NCI-H748 (cell line): ENCODE measurements at regions not wholly inside any gene's neighbourhood (a gene's known extent, or its start where the extent isn't known, plus 50 kb on each side); places are given as distances from the start of the nearest gene placed in this dataset.
A peak's percentile ranks its signal among the peaks of the same experiment; 100 is the strongest.

Source experiments
- DNase-seq: peaks from one replicate; lab custom pipeline; 2025; ENCODE audit not compliant: unreplicated experiment; lab: John Stamatoyannopoulos, UW

DNA sequence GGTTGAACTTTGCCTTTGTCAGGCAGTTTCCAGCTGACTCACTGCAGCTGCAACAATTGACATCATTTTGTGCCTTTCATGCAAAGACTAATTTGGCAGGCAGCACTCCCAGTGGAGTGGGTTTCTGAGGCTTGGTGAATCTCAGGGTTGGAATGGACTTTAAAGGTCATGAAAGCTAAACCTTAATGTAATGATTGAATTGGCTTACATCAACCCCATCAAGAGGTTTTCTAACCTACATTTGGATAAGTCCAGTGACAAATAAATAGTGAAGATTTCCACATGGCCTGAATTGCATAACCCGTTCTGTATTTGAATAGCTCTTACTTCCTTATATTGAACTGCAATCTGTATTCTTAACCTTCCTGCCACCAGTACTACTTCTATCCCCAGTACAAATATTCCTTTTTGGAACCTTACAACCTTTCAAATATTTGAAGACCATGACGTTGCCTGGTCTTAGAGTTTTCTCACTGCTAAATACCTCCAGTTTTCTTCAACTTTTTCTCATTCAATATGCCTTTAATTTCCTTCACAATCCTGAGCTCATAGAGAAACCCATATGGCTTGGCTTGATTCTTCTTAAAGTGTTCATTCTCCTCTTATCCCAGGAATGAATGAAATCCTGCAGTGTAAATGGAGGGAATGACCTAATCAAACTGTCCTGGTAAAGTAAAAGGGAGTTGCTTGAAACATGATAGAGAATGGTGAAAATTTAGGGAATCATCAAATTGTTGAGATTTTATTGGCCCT lies 168.1 kb upstream of the NOVA1 start:
- peak; percentile 4 for DNase-seq

GRCh38 chr14:26766726-26767125 lies 168.9 kb upstream of the NOVA1 start:
- no peak for DNase-seq

DNA sequence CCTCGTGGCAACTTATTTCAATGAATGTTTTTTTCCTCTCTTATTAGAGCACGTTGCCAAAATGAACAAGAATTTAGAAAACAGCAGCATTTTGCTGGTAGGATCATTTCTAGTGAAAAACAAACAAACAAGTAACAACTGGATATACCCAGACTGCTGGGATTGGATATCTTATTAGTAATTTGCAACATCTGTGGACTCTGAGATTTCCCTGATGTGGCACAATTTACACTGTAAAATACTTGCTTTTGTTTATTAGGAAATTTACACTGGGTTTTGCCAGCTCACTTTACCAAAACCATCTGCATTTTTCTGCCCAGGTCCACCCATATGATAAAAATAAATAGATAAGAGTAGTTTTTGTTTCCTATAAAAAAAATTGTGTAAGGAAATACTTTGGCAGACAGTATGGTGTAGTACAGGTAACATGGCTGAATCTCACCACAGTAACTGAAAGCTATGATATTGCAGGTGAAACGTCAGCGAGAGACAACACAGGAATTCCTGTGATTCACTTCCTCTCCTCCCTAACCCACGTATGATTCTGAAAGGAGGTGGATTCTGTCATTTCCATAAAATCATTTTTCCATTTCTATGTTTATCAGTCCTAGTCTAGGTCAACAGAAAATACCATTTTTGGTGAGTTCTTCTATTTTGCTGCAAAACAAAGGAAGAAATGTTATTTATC lies 176.2 kb upstream of the NOVA1 start:
- no peak for DNase-seq

DNA sequence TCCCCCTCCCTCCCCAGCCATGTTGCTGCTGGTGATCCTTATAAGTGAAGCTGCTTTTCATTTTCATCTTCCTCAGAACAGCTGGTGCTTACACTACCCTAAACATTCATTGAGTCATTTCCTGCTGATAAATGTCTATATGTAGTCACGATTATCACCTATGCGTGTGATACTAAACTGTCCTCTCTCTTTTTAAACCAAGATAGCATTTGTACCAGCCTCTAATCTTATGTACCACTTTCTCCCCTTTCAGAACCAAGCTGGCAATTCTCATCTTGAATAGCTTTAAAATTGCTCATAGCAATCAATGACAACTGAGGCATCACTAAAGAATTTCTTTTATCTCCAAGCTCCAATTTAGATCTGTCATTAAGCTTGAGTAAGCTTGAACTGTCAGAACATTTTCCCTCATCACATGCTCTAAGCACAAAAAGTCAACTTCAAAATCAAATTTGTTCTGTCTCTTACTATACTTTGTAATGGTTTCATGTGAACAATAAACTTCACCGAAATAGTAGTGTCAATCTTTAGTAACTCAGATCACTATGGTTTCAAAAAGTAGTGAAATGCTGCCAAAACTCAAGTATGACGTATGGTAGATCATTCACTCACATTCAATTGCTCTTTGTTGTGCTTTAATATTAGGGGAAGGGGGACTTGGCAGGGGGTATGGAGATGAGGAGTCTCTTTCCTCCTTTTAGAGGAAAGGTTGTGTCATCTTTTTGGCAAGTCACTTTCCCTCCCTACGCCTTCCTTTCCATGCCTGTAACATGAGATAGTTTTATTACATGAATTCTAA lies 178.1 kb upstream of the NOVA1 start:
- DNase-seq, result no peak

DNA sequence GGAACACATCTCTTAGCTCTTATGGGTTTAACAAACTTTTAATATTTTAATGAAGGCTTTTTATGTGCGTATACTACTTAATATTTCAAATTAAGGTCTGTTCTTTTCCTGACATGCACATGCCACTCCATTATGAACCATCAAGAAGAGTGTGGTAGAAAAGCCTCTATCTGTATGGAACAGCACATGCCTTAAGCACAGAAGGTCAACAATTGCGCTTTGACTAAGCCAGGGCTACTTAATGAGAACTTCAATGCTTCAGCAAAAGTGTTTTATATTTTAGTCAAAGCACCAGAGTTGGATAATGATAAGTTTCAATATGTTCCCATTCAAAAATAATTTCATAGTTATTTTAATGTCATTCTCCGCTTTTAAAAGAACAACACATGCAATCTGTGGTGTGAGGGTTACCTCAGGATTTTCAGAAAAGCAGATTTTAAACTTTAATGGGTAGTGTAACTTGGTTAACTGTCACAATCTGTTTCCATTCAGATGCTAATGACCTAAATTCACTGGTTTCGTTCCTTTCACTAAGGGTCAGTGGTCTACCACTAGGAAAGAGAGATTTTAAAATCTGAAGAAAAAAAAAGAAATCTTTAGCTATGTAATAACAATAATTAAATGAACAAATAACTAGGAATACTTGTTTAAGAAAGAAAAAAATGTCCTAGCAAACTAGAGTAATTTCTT lies 193.4 kb upstream of the NOVA1 start:
- DNase-seq, result no peak

DNA sequence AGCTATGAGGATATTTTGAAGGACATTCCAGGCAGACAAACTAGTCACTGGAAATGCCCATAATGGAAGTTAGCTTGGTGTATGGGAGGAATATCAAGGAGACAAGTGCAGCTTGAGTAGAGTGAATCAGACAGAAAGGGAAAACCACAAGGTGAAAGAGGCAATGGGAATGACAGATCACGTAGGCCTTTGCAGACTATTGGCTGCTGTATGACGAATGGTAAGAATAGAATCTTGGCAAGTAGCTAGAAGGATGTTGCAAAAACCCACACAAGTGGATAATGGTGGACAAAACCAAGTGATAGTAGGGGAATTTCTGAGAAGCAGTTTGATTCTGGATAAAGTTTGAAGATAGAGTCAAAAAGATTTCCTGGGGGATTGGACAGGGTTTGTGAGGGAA lies 196.9 kb upstream of the NOVA1 start:
- no peak for DNase-seq

DNA sequence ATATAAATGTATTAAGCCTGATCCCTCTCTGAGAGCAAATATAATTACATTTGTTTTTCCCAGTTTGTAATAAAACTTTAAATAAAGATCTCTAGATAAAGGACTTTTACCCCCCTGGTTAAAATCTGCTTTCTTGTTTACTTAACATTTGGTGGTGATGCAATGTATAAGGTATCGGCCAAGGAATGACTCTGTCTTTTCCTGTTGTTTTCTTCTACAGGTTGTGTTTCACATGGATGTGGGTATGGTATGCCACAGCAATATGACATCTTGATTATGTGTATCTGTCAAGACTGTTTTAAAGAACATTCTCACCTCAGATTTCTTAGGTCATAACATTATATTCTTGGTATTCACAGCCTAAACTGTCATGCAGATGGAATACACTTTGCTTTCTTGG lies 210.6 kb upstream of the NOVA1 start:
- no peak for DNase-seq

GRCh38 chr14:26810631-26811030 lies 212.8 kb upstream of the NOVA1 start:
- DNase-seq, result peak; percentile 59

DNA sequence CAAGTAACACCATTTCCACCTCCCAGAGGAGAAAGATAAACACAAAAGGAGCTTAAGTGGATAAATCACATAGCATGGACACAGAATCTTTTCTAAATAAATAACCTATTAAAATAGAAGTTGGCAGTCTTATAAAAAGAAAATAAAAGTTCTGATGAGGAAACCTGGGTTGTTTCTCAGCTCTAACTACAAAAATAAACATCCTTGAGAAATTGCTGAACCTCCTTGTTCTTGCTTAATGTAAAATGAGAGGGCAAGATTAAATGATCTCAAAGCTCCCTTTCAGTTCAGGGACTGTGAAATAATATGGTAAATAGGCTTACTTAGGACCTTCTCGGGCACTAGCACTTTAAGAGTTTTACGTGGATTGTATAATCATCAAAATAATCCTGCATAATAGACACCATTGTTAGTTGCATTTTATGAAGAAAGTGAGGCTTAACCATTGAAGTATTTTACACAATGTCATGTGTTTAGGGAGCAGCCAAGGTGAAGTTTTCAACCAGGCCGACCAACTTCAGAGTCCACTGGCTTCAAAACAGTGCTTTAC lies 214.0 kb upstream of the NOVA1 start:
- no peak for DNase-seq

DNA sequence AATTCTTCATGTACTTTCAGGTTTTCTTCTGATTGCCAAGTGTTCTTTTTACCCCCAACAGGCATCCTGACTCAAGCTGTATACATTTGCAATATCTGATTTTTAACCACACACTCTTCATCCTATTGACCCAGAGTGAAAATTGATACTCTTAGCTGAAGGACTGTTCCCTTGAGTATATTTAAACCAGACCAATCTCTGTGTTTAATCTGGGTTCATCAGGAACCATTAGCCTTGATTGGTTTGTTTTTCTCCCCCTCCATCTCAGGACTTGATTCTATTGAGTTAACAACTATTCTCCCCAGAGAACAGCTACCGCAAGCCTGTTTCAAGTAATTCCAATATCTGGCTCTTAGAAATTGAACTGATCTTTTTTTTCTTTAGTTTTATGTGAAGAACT lies 222.3 kb upstream of the NOVA1 start:
- DNase-seq, result peak; percentile 91

GRCh38 chr14:26820572-26820971 lies 222.7 kb upstream of the NOVA1 start:
- no peak for DNase-seq

DNA sequence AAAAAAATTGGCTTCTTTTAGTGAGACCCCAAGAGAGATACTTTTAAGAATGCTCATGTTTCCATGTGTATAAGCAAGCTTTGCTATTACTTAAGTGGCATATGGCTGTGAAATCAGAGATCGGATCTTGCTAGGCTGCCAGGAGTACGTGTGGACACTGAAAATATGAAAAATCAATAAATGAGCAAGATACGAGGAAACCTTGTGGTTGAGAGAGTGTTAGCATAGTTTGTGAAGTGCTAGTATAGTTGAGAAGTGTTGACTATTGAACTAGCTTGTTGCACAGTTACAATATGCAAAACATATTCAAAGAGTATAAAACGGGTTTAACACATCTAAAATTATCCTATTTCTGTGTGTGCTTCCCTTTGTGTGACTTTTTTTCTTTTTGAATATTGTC lies 230.9 kb upstream of the NOVA1 start:
- no peak for DNase-seq

GRCh38 chr14:26833621-26834176 lies 235.9 kb upstream of the NOVA1 start:
- no peak for DNase-seq

- no peak for DNase-seq
Measured at GRCh38 chr14:26835979-26836570, 238.2 kb upstream of the NOVA1 start.

DNA sequence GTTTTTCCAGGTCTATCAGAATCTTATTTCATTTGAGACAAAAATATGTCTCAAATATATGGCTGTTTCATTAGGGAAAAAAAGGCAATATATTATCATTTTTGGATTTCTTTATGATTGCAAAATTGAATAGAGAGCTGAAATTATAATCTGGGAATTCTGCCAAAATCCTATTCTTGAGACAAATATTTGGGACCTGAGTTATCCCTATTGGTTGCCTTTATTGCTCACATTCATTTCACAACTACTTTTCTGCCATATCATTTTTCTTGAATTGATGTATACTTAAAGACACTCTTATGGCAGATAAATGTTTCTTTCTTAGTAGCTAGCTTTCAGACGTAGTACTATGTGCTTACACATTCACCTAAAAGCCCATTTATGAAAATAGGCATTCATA lies 241.6 kb upstream of the NOVA1 start:
- DNase-seq, result no peak

GRCh38 chr14:26841326-26841725 lies 243.5 kb upstream of the NOVA1 start:
- no peak for DNase-seq

DNA sequence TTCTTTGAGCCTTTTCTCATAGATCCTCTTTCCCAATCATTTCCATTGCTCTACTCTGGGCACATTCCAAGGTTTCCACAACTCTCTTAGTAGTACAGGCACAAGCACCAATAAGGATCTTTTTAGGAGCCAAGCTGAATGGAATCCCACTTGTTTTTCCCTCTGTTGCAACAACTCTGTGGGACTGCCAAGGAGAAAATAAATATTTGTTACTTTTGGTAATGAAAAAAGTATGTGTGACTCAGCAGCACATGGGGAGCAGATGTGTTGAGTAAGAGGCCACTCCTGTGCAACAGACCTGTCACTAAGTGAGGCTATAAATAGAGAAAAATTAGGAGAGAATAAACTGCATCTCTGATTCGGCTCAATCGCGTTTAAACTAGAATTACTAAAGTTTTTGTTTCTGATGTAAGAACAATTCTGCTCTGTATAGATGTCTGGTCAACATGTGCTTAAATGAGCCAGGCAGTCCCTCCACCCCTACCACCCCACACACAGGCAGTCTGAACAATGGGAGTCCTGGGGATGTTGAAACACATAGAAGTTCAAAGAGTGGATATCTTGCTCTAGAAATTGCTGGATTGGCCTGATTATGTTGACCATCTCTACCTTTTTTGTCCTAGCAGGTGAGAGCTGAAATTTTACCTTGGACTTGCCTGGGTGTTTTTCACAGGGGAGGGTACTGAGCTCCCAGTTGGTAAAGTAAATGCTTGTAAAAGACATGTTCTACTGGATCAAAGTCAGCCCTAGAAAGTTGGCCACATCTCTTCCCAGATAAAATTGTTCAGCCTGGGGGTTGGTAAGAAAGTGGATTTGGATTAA lies 244.3 kb upstream of the NOVA1 start:
- no peak for DNase-seq

DNA sequence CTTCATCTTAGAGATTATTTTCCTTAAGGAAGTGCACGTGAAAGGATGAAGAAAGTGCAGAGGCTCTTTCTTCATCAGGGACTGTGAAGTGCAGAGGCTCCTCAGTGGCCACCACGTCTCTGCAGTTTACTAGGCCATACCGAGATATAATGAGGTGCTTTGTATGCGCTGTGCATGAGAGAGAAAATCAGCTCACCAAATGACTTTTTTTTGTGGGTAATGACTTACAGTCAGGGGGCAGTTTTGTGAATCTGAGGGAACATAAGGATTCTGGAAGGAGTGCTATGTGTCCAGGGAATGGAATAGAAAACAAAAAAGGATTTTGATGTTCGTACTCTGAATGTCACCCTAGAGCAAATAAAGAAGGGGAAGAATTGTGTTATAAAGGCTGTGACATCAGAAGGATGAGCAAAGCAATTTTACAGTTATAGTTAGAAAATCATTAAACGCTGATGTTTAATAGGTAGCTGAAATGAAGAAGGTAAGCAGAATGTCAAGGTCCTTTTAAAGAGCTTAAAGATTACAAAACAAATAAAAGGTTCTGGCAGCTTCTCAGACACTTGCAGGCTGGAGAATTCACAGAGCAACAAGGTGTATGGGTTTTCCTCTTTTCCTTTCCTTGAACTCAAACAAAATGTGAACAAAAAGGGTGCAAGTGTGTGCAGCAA lies 247.5 kb upstream of the NOVA1 start:
- no peak for DNase-seq

GRCh38 chr14:26846388-26846787 lies 248.6 kb upstream of the NOVA1 start:
- no peak for DNase-seq
